ENCODE measurements at regions not wholly inside any gene's neighbourhood (a gene's known extent, or its start where the extent isn't known, plus 50 kb on each side); places are given as distances from the start of the nearest gene placed in this dataset.

DNA sequence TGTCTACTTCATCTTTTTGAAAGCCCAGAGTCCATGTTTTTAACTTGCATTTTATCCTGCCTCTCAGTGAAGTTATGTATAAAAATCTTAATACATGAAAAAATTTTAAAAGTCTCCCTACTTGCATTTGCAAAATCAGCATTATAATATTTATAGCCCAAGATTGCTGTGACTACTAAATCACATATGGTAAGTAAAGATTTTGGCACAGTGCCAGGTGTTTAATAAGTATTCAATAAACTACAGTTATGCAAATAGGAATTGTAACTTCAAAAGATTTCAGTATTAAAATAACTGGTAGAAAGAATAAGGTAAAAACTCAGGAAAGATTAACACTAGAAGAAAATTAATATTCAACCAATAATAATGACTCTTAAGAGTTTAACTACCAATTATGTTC lies 641.7 kb downstream of the LRRIQ3 start:
- H3K9ac ChIP-seq, result no peak overlapping the region
- peaks cover 3% of the 10 kb centered on the region for H3K9me3 ChIP-seq (ENCODE audit: low read depth)
- no peaks in the 10 kb centered on the region for H3K27me3 ChIP-seq (replicated peaks; ENCODE audit: insufficient read depth)
- no peak overlapping the region for H3K27ac ChIP-seq
- peak; percentile 1 for DNase-seq
- H3K36me3 ChIP-seq (ENCODE audit: low read depth), result no peaks in the 10 kb centered on the region
- in situ Hi-C loops (cut with MboI), result no loop called here
- no peaks in the 10 kb centered on the region for H3K4me1 ChIP-seq (ENCODE audit: insufficient read depth)
- TF ChIP-seq EZH2phosphoT487 (IDR thresholded peaks at IDR 0.05; ENCODE audit: insufficient read depth, low read depth) (no peak), EZH2 (IDR thresholded peaks at IDR 0.05; ENCODE audit: insufficient read depth, poor library complexity, severe bottlenecking) (no peak)
- H3K4me3 ChIP-seq, result no peak overlapping the region
- no peak overlapping the region for H3K4me2 ChIP-seq (ENCODE audit: unreplicated experiment)
- no peaks in the 10 kb centered on the region for H3F3A ChIP-seq (ENCODE audit: insufficient read depth)
- no peak overlapping the region for H2AFZ ChIP-seq
- H4K20me1 ChIP-seq (ENCODE audit: insufficient read depth), result no peaks in the 10 kb centered on the region
- H3K79me2 ChIP-seq (ENCODE audit: insufficient read depth), result no peaks in the 10 kb centered on the region
- H3K9me2 ChIP-seq (ENCODE audit: insufficient read depth), result no peaks in the 10 kb centered on the region

DNA sequence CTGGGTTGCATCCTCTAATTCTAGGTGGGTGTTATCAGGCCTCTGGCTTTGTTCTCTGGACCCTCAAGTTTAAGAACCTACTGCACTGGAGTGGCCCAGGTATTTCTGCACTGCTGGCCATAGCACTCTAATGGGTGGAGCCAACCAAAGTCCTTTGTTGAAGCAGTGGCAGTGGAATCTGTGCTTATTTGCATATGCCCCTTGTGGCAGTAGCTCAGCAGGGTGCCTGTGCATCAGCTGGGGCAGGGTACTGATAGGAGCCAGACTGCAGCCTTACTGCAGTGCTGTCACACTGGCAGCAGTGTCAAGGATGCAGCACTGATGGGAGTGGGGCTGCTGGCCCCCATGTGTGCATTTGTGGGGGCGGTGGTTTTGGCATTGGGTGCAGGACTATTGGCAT lies 660.6 kb downstream of the LRRIQ3 start:
- Histone ChIP-seq H3K27me3 (replicated peaks; ENCODE audit: insufficient read depth) (no peaks in the 10 kb centered on the region), H3K9ac (no peak overlapping the region), H2AFZ (no peak overlapping the region), H3K4me2 (ENCODE audit: unreplicated experiment) (no peak overlapping the region), H3K36me3 (ENCODE audit: low read depth) (no peaks in the 10 kb centered on the region), H3K9me3 (ENCODE audit: low read depth) (no peaks in the 10 kb centered on the region), H3F3A (ENCODE audit: insufficient read depth) (no peaks in the 10 kb centered on the region), H3K79me2 (ENCODE audit: insufficient read depth) (no peaks in the 10 kb centered on the region), H3K27ac (no peak overlapping the region), H3K4me1 (ENCODE audit: insufficient read depth) (no peaks in the 10 kb centered on the region), H3K4me3 (no peak overlapping the region), H3K9me2 (ENCODE audit: insufficient read depth) (no peaks in the 10 kb centered on the region), H4K20me1 (ENCODE audit: insufficient read depth) (no peaks in the 10 kb centered on the region)
- in situ Hi-C loops (cut with MboI), result no loop called here
- 38 to 53% methylated on average over 1 of the region's 1 CpG for WGBS, 2 experiments (ENCODE audit: low coverage in 1 of 2, low lambda C conversion rate in 2 of 2, missing lambda C conversion rate in 2 of 2)
- no peak for DNase-seq
- no peak for TF ChIP-seq EZH2phosphoT487 (IDR thresholded peaks at IDR 0.05; ENCODE audit: insufficient read depth, low read depth)
- TF ChIP-seq EZH2 (IDR thresholded peaks at IDR 0.05; ENCODE audit: insufficient read depth, poor library complexity, severe bottlenecking), result no peak

DNA sequence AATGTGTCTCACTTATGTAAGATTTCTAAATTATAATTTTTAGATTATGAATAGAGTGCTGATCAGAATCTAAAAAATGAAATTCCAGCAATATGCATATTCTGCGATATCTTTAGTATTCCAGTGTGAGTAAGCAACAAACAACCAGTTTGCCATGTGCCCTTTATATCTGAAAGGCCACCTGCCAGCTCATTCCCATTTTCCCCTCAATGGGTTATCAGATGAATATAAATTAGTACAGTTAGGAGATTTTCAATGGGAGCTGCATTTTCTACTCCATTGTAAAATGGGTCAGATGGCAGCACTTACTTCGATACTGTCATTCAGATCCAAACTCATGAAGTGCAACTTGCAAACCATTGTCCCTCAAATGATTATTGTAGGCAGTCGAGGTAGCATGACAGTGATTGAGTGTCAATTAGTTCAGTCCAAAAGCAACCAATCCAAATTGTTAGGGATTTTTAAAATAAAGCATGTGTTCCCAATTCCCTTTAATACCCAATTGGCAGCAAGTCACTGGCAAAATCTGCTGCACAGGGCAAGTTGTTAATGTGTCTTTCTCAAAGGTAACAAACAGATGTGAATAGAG lies 680.3 kb downstream of the LRRIQ3 start:
- Histone ChIP-seq H3F3A (ENCODE audit: insufficient read depth) (no peaks in the 10 kb centered on the region), H3K9me3 (ENCODE audit: low read depth) (no peaks in the 10 kb centered on the region), H3K4me1 (ENCODE audit: insufficient read depth) (no peaks in the 10 kb centered on the region), H3K9me2 (ENCODE audit: insufficient read depth) (no peaks in the 10 kb centered on the region), H3K4me3 (no peak overlapping the region), H3K27me3 (replicated peaks; ENCODE audit: insufficient read depth) (no peaks in the 10 kb centered on the region), H2AFZ (no peak overlapping the region), H3K79me2 (ENCODE audit: insufficient read depth) (no peaks in the 10 kb centered on the region), H3K4me2 (ENCODE audit: unreplicated experiment) (no peak overlapping the region), H3K36me3 (ENCODE audit: low read depth) (no peaks in the 10 kb centered on the region), H3K9ac (no peak overlapping the region), H4K20me1 (ENCODE audit: insufficient read depth) (no peaks in the 10 kb centered on the region), H3K27ac (no peak overlapping the region)
- DNase-seq, result no peak
- in situ Hi-C loops (cut with MboI), result no loop called here
- 33 to 36% methylated on average over 3 of the region's 3 CpGs for WGBS, 2 experiments (ENCODE audit: low coverage in 1 of 2, low lambda C conversion rate in 2 of 2, missing lambda C conversion rate in 2 of 2)
- TF ChIP-seq EZH2 (IDR thresholded peaks at IDR 0.05; ENCODE audit: insufficient read depth, poor library complexity, severe bottlenecking), result no peak
- TF ChIP-seq EZH2phosphoT487 (IDR thresholded peaks at IDR 0.05; ENCODE audit: insufficient read depth, low read depth), result no peak

DNA sequence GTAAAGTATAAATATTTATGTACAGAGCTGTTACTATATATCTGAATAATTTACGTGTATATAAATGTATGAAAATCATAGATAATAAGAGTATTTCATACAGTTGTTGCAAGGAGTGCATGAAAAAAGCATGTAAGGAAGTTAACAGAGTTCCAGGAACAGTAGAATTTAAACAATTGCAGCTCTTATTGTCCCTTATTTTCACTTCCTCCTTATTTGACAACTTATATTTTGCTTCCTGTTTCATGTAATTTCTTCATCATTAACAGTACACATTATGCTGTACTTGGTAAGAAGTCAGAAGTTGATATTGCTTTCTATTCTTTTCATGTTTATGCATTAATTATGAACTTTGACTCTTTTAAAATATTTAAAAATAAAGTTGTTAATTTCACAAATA lies 681.5 kb downstream of the LRRIQ3 start:
- no peaks in the 10 kb centered on the region for H3K9me2 ChIP-seq (ENCODE audit: insufficient read depth)
- no peak overlapping the region for H3K27ac ChIP-seq
- no peaks in the 10 kb centered on the region for H3K4me1 ChIP-seq (ENCODE audit: insufficient read depth)
- no peaks in the 10 kb centered on the region for H3K9me3 ChIP-seq (ENCODE audit: low read depth)
- DNase-seq, result no peak
- in situ Hi-C loops (cut with MboI), result no loop called here
- 0 to 5% methylated on average over 1 of the region's 1 CpG for WGBS, 2 experiments (ENCODE audit: low coverage in 1 of 2, low lambda C conversion rate in 2 of 2, missing lambda C conversion rate in 2 of 2)
- H3K79me2 ChIP-seq (ENCODE audit: insufficient read depth), result no peaks in the 10 kb centered on the region
- no peaks in the 10 kb centered on the region for H3K27me3 ChIP-seq (replicated peaks; ENCODE audit: insufficient read depth)
- no peaks in the 10 kb centered on the region for H3F3A ChIP-seq (ENCODE audit: insufficient read depth)
- no peak for TF ChIP-seq EZH2phosphoT487 (IDR thresholded peaks at IDR 0.05; ENCODE audit: insufficient read depth, low read depth)
- TF ChIP-seq EZH2 (IDR thresholded peaks at IDR 0.05; ENCODE audit: insufficient read depth, poor library complexity, severe bottlenecking), result no peak
- no peak overlapping the region for H3K9ac ChIP-seq
- no peaks in the 10 kb centered on the region for H3K36me3 ChIP-seq (ENCODE audit: low read depth)
- H3K4me3 ChIP-seq, result no peak overlapping the region
- no peak overlapping the region for H3K4me2 ChIP-seq (ENCODE audit: unreplicated experiment)
- H4K20me1 ChIP-seq (ENCODE audit: insufficient read depth), result no peaks in the 10 kb centered on the region
- no peak overlapping the region for H2AFZ ChIP-seq

DNA sequence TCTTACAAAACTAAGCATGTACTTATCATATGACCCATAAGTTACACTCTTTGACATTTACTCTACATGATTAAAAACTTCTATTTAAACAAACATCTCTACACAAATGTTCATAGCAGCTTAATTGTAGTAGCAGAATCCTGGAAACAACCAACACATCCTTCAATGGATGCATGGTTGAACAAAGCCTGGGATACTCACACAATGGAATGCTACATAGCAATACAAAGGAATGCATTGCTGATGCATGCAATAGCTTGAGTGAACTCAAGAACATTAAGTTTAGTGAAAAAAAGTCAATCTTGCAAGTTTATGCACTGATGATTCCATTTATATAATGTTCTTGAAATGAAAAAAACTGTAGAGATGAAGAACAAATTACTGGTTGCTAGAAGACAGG lies 686.9 kb downstream of the LRRIQ3 start:
- Histone ChIP-seq H3K36me3 (ENCODE audit: low read depth) (no peaks in the 10 kb centered on the region), H3K9me2 (ENCODE audit: insufficient read depth) (no peaks in the 10 kb centered on the region), H3K4me3 (no peak overlapping the region), H3K27ac (no peak overlapping the region), H3K9ac (no peak overlapping the region), H4K20me1 (ENCODE audit: insufficient read depth) (no peaks in the 10 kb centered on the region), H3F3A (ENCODE audit: insufficient read depth) (no peaks in the 10 kb centered on the region), H3K4me1 (ENCODE audit: insufficient read depth) (no peaks in the 10 kb centered on the region), H3K79me2 (ENCODE audit: insufficient read depth) (no peaks in the 10 kb centered on the region), H3K27me3 (replicated peaks; ENCODE audit: insufficient read depth) (no peaks in the 10 kb centered on the region), H2AFZ (no peak overlapping the region), H3K4me2 (ENCODE audit: unreplicated experiment) (no peak overlapping the region), H3K9me3 (ENCODE audit: low read depth) (no peaks in the 10 kb centered on the region)
- no peak for DNase-seq
- in situ Hi-C loops (cut with MboI), result no loop called here
- TF ChIP-seq EZH2 (IDR thresholded peaks at IDR 0.05; ENCODE audit: insufficient read depth, poor library complexity, severe bottlenecking) (no peak), EZH2phosphoT487 (IDR thresholded peaks at IDR 0.05; ENCODE audit: insufficient read depth, low read depth) (no peak)
